Panc1 (cell line): ENCODE measurements at regions not wholly inside any gene's neighbourhood (a gene's known extent, or its start where the extent isn't known, plus 50 kb on each side); places are given as distances from the start of the nearest gene placed in this dataset.

ENCODE experiments used
- ATAC-seq: fragments of 200-7000 bp; cut with Tn5 transposase; 2 replicates; pipeline ENCODE4 v1.9.1; 2020; ENCODE audit warnings: mild to moderate bottlenecking, moderate library complexity
- BruUV-seq: library from RNA; stranded (reverse); fragments of 400-500 nt; replicated peaks from 2 replicates; lab custom pipeline; 2021; lab: Mats Ljungman, UMichigan
- CTCF ChIA-PET: fragments of 300-600 bp; sonication (Branson Sonifier 250); formaldehyde crosslinking; loops from one replicate; lab custom pipeline; 2022; ENCODE audit warnings: antibody characterized with exemption; lab: Charles Lee
- POLR2A ChIA-PET: fragments of 300-600 bp; sonication (Branson Sonifier 250); formaldehyde crosslinking; loops from one replicate; lab custom pipeline; 2022; ENCODE audit warnings: antibody characterized with exemption; lab: Charles Lee
- DNase-seq: peaks from one replicate; pipeline ENCODE4 v3.0.0-alpha.2; 2010; ENCODE audit warnings: low read depth, low spot score
- H3K27ac ChIP-seq: 2 replicates; pipeline ENCODE4 v1.5.1; 2011; ENCODE audit warnings: mild to moderate bottlenecking, low read length, inconsistent platforms
- H3K27me3 ChIP-seq: fragments of 200-500 bp; sonication (Bioruptor generic); 2 replicates; pipeline ENCODE4 v1.6.0; 2014; ENCODE audit warnings: low read length, inconsistent platforms; ENCODE audit not compliant: control insufficient read depth, insufficient read depth
- H3K36me3 ChIP-seq: fragments of 200-500 bp; sonication (Bioruptor generic); 2 replicates; pipeline ENCODE4 v1.5.1; 2014; ENCODE audit warnings: inconsistent platforms, mild to moderate bottlenecking, low read length, moderate library complexity; ENCODE audit not compliant: control insufficient read depth, insufficient read depth
- H3K4me1 ChIP-seq: 2 replicates; pipeline ENCODE4 v1.5.1; 2011; ENCODE audit warnings: inconsistent platforms, mild to moderate bottlenecking, low read length, moderate library complexity; ENCODE audit not compliant: control insufficient read depth, insufficient read depth
- H3K4me3 ChIP-seq, 2 experiments: 2 replicates each; pipeline ENCODE4 v1.5.1; 2011 to 2012; ENCODE audit warnings: low read depth in 2 of 2, low read length in 2 of 2, mild to moderate bottlenecking in 2 of 2, inconsistent platforms in 1 of 2, moderate library complexity in 1 of 2
- H3K9me3 ChIP-seq: fragments of 200-500 bp; sonication (Bioruptor generic); 2 replicates; pipeline ENCODE4 v1.5.1; 2014; ENCODE audit warnings: low read depth, mild to moderate bottlenecking, inconsistent platforms, low read length, moderate library complexity; ENCODE audit not compliant: control insufficient read depth, insufficient read depth
- POLR2AphosphoS5 ChIP-seq: IDR thresholded peaks from 2 replicates; pipeline ENCODE4 v1.6.1; 2012; ENCODE audit warnings: mild to moderate bottlenecking, low read depth, low read length, moderate library complexity
- SIN3A ChIP-seq: IDR thresholded peaks from 2 replicates; pipeline ENCODE4 v1.6.1; 2012; ENCODE audit warnings: low read depth, mild to moderate bottlenecking, low read length, moderate library complexity, borderline replicate concordance; ENCODE audit not compliant: insufficient read depth
- TCF7L2 ChIP-seq: IDR thresholded peaks from 2 replicates; pipeline ENCODE4 v1.6.1; 2011; ENCODE audit warnings: mild to moderate bottlenecking, low read depth, low read length, inconsistent platforms
- in situ Hi-C: cut with HindIII; loops from 2 replicates; pipeline ENCODE4 v1.10.0; 2016; ENCODE audit warnings: low sequenced_read_pairs, low pct_unique_long_range_greater_than_20kb
- intact Hi-C: fragments of 100-400 bp; cut with micrococcal nuclease; formaldehyde crosslinking; loops from one replicate; pipeline ENCODE4 v1.10.0; 2022; ENCODE audit not compliant: unreplicated experiment
- TF ChIP-seq, protein P1 (sequence below): fragments of 450-650 bp; IDR thresholded peaks from 2 replicates; pipeline ENCODE4 v1.5.1; 2017; ENCODE audit warnings: mild to moderate bottlenecking
- TF ChIP-seq, protein P2 (sequence below), 2 experiments: IDR thresholded peaks; 2 replicates each; pipeline ENCODE4 v1.6.1; 2011 to 2012; ENCODE audit warnings: low read depth in 2 of 2, control low read depth in 1 of 2, low read length in 1 of 2, mild to moderate bottlenecking in 1 of 2, moderate library complexity in 1 of 2; ENCODE audit not compliant: insufficient read depth in 1 of 2

DNA sequence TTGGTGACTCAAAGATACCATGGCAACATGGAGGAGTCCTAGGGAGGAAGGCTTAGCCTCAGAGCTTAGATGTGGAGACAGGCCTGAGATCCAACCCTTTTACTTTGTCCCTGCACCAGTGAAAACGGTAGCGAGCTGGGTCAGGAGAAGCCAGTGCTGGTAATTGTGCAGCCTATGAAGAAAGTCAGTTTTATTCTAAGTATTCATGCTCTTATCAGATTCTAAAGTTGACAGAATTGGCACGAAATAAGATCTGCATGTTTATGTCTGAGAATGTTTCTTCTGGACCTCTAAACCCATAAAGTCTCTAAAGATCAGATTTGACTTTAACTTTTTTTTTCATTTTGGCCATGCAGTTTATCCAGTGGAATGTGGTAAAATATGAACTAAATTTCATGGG is 93.8 kb downstream of the SCG2 start:
- no TSS peak for BruUV-seq
- Histone ChIP-seq H3K4me1 (no peaks in the 10 kb centered on the region), H3K4me3 (no peak overlapping the region), H3K9me3 (no peaks in the 10 kb centered on the region), H3K27me3 (no peaks in the 10 kb centered on the region), H3K36me3 (no peaks in the 10 kb centered on the region), H3K27ac (no peak overlapping the region)
- in situ Hi-C loops (no loop called here), intact Hi-C loops (no loop called here)
- TF ChIP-seq, protein P1, sequence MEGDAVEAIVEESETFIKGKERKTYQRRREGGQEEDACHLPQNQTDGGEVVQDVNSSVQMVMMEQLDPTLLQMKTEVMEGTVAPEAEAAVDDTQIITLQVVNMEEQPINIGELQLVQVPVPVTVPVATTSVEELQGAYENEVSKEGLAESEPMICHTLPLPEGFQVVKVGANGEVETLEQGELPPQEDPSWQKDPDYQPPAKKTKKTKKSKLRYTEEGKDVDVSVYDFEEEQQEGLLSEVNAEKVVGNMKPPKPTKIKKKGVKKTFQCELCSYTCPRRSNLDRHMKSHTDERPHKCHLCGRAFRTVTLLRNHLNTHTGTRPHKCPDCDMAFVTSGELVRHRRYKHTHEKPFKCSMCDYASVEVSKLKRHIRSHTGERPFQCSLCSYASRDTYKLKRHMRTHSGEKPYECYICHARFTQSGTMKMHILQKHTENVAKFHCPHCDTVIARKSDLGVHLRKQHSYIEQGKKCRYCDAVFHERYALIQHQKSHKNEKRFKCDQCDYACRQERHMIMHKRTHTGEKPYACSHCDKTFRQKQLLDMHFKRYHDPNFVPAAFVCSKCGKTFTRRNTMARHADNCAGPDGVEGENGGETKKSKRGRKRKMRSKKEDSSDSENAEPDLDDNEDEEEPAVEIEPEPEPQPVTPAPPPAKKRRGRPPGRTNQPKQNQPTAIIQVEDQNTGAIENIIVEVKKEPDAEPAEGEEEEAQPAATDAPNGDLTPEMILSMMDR: no peak
- TF ChIP-seq POLR2AphosphoS5 (no peak), SIN3A (no peak), TCF7L2 (no peak)
- TF ChIP-seq, protein P2, sequence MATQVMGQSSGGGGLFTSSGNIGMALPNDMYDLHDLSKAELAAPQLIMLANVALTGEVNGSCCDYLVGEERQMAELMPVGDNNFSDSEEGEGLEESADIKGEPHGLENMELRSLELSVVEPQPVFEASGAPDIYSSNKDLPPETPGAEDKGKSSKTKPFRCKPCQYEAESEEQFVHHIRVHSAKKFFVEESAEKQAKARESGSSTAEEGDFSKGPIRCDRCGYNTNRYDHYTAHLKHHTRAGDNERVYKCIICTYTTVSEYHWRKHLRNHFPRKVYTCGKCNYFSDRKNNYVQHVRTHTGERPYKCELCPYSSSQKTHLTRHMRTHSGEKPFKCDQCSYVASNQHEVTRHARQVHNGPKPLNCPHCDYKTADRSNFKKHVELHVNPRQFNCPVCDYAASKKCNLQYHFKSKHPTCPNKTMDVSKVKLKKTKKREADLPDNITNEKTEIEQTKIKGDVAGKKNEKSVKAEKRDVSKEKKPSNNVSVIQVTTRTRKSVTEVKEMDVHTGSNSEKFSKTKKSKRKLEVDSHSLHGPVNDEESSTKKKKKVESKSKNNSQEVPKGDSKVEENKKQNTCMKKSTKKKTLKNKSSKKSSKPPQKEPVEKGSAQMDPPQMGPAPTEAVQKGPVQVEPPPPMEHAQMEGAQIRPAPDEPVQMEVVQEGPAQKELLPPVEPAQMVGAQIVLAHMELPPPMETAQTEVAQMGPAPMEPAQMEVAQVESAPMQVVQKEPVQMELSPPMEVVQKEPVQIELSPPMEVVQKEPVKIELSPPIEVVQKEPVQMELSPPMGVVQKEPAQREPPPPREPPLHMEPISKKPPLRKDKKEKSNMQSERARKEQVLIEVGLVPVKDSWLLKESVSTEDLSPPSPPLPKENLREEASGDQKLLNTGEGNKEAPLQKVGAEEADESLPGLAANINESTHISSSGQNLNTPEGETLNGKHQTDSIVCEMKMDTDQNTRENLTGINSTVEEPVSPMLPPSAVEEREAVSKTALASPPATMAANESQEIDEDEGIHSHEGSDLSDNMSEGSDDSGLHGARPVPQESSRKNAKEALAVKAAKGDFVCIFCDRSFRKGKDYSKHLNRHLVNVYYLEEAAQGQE (IDR thresholded peaks at IDR 0.05; ENCODE audit: insufficient read depth in 1 of 2, low read depth in 2 of 2, low read length in 1 of 2): no peak
- ChIA-PET CTCF (no interaction called here), POLR2A (no interaction called here)
- DNase-seq (no peak), ATAC-seq (no peak)

DNA sequence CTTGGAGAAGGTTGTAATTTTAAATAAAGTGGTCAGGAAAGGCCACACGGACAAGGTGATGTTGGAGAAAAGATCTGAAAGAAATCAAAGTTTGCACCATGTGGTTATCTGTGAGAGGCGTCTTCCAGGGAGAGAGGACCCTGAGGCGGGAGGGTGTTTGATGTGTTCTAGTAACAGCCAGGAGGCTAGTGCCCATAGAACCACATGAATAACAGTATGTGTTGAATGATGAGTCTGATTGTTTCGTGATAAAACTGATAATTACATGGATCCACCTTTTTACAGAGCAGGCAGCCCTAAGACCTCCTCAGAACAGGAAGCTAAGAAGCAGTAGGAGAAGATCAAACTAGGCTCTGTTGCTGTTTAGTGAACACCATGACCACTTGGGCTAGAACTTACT is 91.4 kb downstream of the SCG2 start:
- Histone ChIP-seq H3K27ac (no peak overlapping the region), H3K9me3 (no peaks in the 10 kb centered on the region), H3K27me3 (no peaks in the 10 kb centered on the region), H3K36me3 (no peaks in the 10 kb centered on the region), H3K4me1 (no peaks in the 10 kb centered on the region), H3K4me3 (no peak overlapping the region)
- TF ChIP-seq POLR2AphosphoS5 (no peak), SIN3A (no peak), TCF7L2 (no peak)
- TF ChIP-seq, protein P1: no peak
- TF ChIP-seq, protein P2 (IDR thresholded peaks at IDR 0.05; ENCODE audit: insufficient read depth in 1 of 2, low read depth in 2 of 2, low read length in 1 of 2): no peak
- intact Hi-C loops (no loop called here), in situ Hi-C loops (no loop called here)
- ChIA-PET POLR2A (no interaction called here), CTCF (interaction anchor here (0.6 kb wide), 1 partner anchor 350 kb away, joined by 3 read pairs; no protein-coding TSS in a partner anchor)
- ATAC-seq: no peak
- no TSS peak for BruUV-seq
- no peak for DNase-seq
